BJ (cell line): ENCODE measurements at regions not wholly inside any gene's neighbourhood (a gene's known extent, or its start where the extent isn't known, plus 50 kb on each side); places are given as distances from the start of the nearest gene placed in this dataset.

Experiments used
- CTCF ChIA-PET: fragments of 350-600 bp; formaldehyde crosslinking; extraction: SDS; loops from one replicate; lab custom pipeline; 2021; ENCODE audit warnings: antibody characterized with exemption, inconsistent platforms; lab: Yijun Ruan, JAX
- POLR2A ChIA-PET: fragments of 300-600 bp; sonication (Branson Sonifier 250); formaldehyde crosslinking; extraction: SDS; loops from one replicate; lab custom pipeline; 2021; ENCODE audit warnings: antibody characterized with exemption; lab: Charles Lee
- DNase-seq: peaks from one replicate; pipeline ENCODE4 v3.0.0-alpha.2; 2011; ENCODE audit warnings: low read depth
- H3K27me3 ChIP-seq: 2 replicates; pipeline ENCODE4 v1.6.0; 2011; ENCODE audit warnings: low read length; ENCODE audit not compliant: control insufficient read depth, insufficient read depth
- H3K36me3 ChIP-seq: 2 replicates; pipeline ENCODE4 v1.5.1; 2011; ENCODE audit warnings: low read length; ENCODE audit not compliant: control insufficient read depth, insufficient read depth
- H3K4me3 ChIP-seq: 2 replicates; pipeline ENCODE4 v1.5.1; 2011; ENCODE audit warnings: low read depth, mild to moderate bottlenecking, control low read depth, low read length
- CTCF ChIP-seq: IDR thresholded peaks from 2 replicates; pipeline ENCODE4 v1.5.1; 2011; ENCODE audit warnings: low read depth, mild to moderate bottlenecking, control low read depth, inconsistent platforms, low read length, moderate library complexity; ENCODE audit not compliant: insufficient read depth

- ChIA-PET CTCF (no interaction called here), POLR2A (no interaction called here)
- Histone ChIP-seq H3K27me3 (no peaks in the 10 kb centered on the region), H3K36me3 (no peaks in the 10 kb centered on the region), H3K4me3 (no peak overlapping the region)
- DNase-seq: no peak
- TF ChIP-seq CTCF: no peak
These were observed 548.1 kb upstream of the LMCD1 start for GRCh38 chr3:7953449-7954014.

- no peak for DNase-seq
- H3K27me3 ChIP-seq: no peaks in the 10 kb centered on the region
- POLR2A ChIA-PET: no interaction called here
- CTCF ChIA-PET: no interaction called here
- no peak overlapping the region for H3K4me3 ChIP-seq
- TF ChIP-seq CTCF: no peak
- no peaks in the 10 kb centered on the region for H3K36me3 ChIP-seq
These were observed 544.6 kb upstream of the LMCD1 start for GRCh38 chr3:7957024-7957423.

- no peaks in the 10 kb centered on the region for H3K27me3 ChIP-seq
- ChIA-PET POLR2A (no interaction called here), CTCF (no interaction called here)
- H3K4me3 ChIP-seq: no peak overlapping the region
- H3K36me3 ChIP-seq: no peaks in the 10 kb centered on the region
- TF ChIP-seq CTCF: no peak
- no peak for DNase-seq
These were observed 542.5 kb upstream of the LMCD1 start for GRCh38 chr3:7959094-7959493.

GRCh38 chr3:7960601-7961000, 541.0 kb upstream of the LMCD1 start:
- POLR2A ChIA-PET: no interaction called here
- Histone ChIP-seq H3K27me3 (no peaks in the 10 kb centered on the region), H3K36me3 (no peaks in the 10 kb centered on the region), H3K4me3 (no peak overlapping the region)
- no peak for TF ChIP-seq CTCF
- no peak for DNase-seq
- CTCF ChIA-PET: no interaction called here

GRCh38 chr3:7962301-7962700, 539.3 kb upstream of the LMCD1 start:
- no peak overlapping the region for H3K4me3 ChIP-seq
- TF ChIP-seq CTCF: no peak
- no peaks in the 10 kb centered on the region for H3K27me3 ChIP-seq
- H3K36me3 ChIP-seq: no peaks in the 10 kb centered on the region
- POLR2A ChIA-PET: no interaction called here
- no peak for DNase-seq
- CTCF ChIA-PET: no interaction called here
